HUDEP-2 (cell line): ENCODE measurements at regions not wholly inside any gene's neighbourhood (a gene's known extent, or its start where the extent isn't known, plus 50 kb on each side); places are given as distances from the start of the nearest gene placed in this dataset.
"Not testable (repeated sequence)": the region's sequence is repeated elsewhere in the genome, so short reads cannot be mapped to it uniquely, and the experiment has no call there.

Experiments used
- DNase-seq, 76 experiments: peaks; one replicate each; lab custom pipeline; 2025; ENCODE audit not compliant: unreplicated experiment in 76 of 76; lab: John Stamatoyannopoulos, UW

GRCh38 chr2:406231-406630 is 118.3 kb upstream of the ALKAL2 start:
- DNase-seq = no peak

DNA sequence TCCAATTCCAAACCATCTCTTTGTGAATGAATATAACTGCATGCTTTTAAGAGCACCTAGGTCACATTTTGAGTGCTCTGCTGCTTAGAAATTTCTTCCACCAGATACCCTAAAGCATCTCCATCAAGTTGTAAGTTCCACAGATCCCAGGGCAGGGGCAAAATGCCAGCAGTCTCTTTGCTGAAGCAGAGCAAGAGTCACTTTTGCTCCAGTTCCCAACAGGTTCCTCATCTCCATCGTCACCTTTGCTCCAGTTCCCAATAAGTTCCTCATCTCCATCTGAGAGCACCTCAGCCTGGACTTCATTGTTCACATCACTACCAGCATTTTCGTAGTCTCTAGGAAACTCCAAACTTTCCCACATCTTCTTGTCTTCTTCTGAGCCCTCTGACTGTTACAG is 116.7 kb upstream of the ALKAL2 start:
- no peak for DNase-seq

GRCh38 chr2:403682-404081 is 115.8 kb upstream of the ALKAL2 start:
- no peak for DNase-seq

DNA sequence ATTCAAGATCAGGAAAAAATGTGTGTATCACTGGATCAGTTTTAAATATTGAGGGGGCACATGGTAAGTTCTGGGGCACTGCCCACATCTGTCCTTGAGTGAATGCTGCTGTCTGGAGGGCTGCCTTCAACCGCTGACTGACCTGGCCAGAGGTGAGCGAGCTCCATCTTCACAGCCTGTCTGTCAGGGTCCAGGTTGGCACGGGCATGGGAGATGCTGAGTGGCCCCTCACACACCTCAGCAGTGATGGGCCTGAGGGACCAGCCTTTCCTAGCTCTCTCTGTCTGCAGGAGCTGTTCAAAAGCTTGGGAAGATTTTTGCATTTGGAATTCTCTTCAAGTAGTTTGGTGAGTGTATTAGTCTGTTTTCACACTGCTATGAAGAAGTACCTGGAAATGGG is 114.8 kb upstream of the ALKAL2 start:
- DNase-seq = no peak

DNA sequence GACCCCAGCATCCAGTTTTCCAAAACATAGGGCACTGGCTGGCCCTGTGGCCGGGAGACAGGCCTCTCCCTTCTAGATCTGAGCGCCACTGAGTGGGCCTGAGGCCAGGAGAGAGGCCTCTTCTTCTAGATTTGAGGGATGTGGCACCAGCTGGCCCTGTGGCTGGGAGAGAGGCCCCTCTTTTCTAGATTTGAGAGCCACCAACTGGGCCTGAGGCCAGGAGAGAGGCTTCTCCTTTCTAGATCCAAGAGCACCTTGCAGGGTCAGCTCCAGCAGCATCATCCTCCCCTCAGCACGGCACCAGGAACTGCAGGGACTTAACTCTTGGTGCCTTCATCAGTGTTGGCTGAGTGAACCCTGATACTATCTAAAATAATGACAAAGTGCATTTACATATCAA is 114.3 kb upstream of the ALKAL2 start:
- DNase-seq = no peak

- DNase-seq = no peak
These were observed 113.3 kb upstream of the ALKAL2 start for GRCh38 chr2:401019-401679.

DNA sequence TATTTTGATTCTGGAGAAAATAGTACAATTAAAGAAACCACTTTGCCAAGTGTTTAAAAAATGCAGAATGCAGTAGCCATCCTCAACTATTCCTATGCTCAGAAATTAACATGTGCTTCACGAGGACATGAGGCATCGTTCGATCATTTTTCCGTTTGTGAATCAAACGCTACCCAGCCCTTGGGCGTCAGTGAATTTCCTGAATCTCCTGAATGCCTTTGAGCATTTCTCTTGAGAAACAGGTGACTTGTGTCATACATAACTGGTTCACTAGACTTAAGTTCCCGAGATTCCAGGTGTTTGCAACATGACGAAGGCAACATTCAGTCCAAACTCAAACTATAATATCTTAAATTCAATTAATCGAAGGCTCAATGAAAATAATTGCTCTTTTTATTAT is 110.0 kb upstream of the ALKAL2 start:
- no peak for DNase-seq

DNA sequence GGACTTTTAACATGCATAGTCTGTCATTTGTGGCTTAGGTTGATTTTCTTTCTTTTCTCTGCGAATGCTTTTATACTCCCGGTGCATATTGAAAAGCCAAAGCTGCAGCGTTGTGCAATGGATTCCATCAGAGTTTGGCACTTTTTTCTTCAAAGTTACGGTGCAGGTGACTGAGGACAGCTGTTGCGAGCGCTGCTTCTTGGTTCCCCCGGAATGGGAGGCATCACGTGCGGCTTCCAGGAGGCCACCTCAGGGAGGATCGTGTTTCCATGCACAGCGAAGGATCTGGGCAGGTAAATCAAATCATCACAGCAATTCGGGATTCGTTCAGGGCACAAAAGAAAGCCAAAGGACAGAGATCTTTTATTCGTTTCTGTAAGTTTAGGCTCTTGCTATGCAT is 109.6 kb upstream of the ALKAL2 start:
- DNase-seq = no peak

DNA sequence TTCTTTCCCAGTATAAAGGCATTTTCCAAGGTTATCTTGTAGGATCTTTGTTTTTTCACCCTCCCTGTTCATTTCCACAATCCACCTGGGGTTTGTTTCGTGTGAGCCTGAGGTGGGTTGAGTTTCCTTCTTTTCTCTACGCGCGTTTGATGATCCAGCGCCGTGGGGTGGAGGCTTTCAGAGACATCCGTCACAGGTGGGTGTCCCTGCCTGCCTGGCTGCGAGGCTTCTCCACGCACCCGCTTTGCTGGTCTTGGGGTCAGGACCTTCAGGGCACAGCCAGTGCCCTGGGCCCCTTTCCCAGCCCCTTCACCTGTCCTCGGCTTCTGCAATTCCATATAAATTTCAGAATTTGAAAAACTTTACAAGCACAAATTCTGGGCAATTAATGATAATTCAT is 109.0 kb upstream of the ALKAL2 start:
- DNase-seq = no peak

DNA sequence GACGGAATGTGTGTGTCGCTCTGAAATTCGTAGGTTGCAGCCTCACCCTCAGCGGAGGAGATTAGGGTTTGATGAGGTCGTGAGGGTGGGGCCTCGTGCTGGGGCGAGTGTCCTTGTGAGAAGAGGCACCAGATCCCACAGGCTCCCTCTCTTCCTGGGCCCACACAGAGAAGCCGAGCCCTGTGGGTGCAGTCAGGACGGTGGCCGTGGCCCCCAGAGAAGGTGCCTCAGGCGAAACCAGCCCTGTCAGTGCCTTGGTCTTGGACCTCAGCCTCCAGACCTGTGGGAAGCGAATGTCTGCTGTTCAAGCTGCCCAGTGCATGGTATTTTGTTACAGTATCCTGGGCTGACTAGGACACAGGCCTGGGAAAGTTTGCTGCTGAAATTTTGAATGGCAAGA is 108.0 kb upstream of the ALKAL2 start:
- no peak for DNase-seq

GRCh38 chr2:393711-394696 is 106.1 kb upstream of the ALKAL2 start:
- DNase-seq = no peak

DNA sequence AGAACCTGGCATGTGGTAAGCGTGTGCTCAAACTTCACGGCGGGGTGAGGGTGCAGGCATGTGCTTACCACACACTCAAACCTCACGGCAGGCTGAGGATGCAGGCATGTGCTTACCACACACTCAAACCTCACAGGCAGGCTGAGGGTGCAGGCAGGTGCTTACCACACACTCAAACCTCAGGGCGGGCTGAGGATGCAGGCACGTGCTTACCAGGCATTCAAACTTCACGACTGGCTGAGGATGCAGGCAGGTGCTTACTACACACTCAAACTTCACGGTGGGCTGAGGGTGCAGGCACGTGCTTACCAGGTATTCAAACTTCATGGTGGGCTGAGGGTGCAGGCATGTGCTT is 105.0 kb upstream of the ALKAL2 start:
- no peak for DNase-seq

DNA sequence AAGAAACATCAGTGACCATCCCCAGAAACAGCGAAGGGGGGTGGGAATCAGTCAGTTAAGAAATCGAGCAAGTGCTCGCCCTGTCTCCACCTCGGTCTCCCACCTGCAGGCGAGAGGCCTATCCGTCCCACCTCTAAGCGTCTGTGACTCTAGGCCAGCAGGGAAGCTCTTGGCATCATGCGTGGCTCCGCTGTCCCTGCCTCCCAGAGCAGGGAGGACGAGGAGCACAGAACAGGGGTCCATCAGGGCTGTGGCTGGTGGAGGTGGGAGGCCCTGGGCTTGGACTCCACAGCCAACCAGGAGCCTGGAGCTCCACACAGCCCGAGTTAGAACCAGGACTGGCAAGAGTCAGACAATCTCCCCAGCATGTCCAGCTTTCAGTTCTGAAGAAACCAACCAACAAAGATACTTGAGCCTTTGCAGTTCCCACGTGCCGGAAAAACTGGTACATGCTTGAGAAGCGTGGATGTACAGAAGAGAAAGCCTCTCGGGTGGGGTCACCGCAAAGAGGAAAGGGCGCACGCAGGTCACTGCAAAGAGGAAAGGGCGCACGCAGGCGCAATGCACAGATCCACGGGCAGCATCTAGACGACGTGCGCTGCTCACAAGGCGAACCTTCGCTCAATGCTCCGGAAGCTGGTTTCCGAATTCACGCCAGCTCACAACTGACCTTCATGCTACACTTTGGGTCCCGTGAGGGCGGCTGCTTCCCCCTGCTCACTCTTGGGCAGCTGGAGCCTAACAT is 104.5 kb upstream of the ALKAL2 start:
- DNase-seq = no peak

GRCh38 chr2:391696-392095 is 103.8 kb upstream of the ALKAL2 start:
- DNase-seq = no peak

GRCh38 chr2:390959-391358 is 103.1 kb upstream of the ALKAL2 start:
- DNase-seq = no peak

DNA sequence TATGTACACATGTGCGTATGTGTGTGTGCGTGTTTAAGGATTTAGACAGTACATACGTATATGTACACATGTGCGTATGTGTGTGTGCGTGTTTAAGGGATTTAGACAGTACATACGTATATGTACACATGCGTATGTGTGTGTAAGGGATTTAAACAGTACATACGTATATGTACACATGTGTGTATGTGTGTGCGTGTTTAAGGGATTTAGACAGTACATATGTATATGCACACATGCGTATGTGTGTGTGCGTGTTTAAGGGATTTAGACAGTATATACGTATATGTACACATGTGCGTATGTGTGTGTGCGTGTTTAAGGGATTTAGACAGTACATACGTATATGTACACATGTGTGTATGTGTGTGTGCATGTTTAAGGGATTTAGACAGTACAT is 102.1 kb upstream of the ALKAL2 start:
- not testable (repeated sequence) for DNase-seq

DNA sequence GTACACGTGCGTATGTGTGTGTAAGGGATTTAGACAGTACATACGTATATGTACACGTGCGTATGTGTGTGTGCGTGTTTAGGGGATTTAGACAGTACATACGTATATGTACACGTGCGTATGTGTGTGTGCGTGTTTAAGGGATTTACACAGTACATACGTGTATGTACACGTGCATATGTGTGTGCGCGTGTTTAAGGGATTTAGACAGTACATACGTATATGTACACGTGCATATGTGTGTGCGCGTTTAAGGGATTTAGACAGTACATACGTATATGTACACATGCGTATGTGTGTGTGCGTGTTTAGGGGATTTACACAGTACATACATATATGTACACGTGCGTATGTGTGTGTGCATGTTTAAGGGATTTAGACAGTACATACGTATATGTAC is 100.9 kb upstream of the ALKAL2 start:
- not testable (repeated sequence) for DNase-seq

DNA sequence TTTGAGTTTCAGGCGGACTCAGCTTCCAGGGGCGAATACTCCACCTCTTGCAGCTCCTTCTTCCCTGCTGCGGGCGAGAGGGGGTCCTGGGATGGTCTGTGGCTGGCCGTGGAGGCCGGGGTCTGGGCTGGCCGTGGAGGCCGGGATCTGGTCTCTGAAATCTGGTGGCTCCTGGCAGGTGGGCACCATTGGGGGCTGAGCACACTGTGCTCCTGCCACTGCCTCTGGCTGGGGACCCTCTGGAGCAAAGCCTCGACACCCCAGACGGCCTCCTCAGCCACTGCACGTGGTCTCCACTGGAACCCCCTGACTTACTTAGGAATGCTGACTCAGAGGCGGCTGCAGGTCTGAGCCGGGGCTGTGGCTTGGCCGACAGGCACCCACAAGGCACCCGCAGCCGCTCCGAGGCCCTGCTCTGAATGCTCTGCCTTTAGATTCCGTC is 100.1 kb upstream of the ALKAL2 start:
- no peak for DNase-seq

DNA sequence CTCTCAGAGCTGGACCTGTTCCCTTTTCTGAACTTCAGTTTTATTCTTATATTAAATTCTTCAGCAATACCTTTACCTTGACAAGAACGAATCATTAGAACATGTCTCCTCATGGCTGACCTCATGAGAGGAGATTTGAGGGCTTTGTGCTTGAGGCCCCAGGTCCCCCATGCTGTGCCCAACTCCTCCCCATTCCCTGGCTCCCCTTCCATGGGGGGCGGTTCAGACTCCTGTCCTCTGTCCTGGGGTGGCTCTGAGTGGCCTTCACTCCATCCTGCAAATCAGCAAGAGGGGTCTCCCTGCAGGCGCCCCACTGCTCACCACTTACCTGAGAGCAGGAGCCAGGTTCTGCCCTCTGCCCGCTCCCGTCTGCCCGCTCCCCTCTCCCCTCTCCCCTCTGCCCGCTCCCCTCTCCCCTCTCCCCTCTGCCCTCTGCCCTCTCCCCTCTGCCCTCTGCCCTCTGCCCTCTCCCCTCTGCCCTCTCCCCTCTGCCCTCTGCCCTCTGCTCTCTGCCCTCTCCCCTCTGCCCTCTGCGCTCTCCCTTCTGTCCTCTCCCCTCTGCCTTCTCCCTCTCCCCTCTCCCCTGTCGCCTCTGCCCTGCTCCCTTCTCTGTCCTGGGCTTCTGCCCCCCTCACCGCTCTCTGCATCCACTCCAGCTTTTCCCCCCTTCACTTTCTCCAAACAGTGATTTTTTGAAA is 98.7 kb upstream of the ALKAL2 start:
- DNase-seq = no peak

GRCh38 chr2:385785-386184 is 97.9 kb upstream of the ALKAL2 start:
- no peak for DNase-seq

DNA sequence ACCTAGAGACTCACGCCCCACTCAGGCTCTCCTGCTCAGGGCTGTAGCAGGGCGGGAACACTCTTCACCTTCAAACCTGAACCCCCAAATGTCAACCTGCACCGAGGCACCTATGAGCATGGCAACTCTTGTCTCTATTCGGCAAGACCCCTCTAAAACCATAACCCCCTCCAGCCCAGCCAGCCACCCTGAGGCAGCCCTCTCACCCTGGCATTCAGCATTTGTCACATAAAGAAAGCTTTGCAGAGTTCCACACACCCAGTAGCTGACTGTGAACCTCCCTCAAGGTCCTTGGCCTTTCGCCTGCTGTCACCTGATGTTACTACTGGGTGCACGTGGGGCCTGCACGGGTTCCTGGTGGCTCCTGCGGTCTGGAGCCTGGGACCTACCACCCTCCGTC is 97.2 kb upstream of the ALKAL2 start:
- DNase-seq = no peak
